Activated CD8-positive, alpha-beta memory T cell treated with anti-CD3 and anti-CD28 coated beads, Interleukin-2, amount 50 U/mL, for 24 hours (primary cell): ENCODE measurements at regions not wholly inside any gene's neighbourhood (a gene's known extent, or its start where the extent isn't known, plus 50 kb on each side); places are given as distances from the start of the nearest gene placed in this dataset.
"Not testable (repeated sequence)": the region's sequence is repeated elsewhere in the genome, so short reads cannot be mapped to it uniquely, and the experiment has no call there.

Source experiments
- DNase-seq: peaks from one replicate; pipeline ENCODE4 v3.0.0-alpha.2; 2020; ENCODE audit errors: extremely low read depth

DNA sequence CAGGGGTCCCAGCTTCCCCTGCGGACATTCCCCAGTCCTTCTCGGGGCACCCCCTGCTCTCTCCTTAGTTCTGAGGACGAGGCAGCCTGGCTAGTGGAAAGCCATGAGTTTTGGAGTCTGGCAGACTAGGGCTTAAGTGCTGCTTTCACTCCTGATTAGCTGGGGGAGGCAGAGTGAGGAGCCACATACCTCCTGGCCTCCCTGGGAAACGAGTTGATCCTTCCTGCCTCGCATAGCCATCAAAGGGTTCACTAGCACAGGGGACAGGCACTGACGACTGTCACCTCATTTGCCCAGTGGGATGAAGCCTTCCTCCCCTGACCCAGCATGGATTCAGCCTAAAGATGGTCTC lies 402.5 kb downstream of the RPS24 start:
- no peak for DNase-seq

DNA sequence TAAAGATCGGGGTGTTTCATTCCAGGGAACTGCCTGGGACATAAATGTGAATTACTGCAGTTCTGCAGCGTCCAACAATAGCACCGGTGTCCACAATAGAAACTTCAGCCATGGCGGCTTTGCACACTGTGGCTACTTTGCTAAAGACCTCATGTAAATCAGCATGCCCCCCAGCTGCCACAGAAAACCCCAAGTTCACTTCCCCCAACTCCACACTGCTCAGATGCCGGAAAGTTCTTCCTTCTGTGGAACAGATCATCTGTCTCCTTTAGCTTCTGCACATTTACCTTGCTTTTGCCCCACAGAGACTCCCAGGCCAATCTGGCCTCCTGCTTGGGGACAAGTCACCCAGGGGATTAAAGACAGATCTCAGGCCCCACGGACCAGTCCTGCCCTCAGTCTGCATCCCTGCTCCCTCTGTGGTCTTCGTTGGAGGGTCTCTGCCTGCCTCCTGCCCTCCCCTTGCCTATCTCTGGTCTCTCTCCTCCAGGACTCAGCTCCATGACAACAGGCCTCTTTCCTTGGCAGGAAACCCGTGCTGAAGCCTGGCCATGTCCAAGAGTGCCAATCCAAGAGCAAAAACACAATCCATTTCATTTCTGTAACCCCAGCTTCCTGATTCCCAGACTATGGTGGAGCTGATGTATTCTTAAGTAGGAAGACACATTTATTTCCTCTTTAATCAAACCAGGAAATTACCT lies 403.2 kb downstream of the RPS24 start:
- DNase-seq, result no peak

DNA sequence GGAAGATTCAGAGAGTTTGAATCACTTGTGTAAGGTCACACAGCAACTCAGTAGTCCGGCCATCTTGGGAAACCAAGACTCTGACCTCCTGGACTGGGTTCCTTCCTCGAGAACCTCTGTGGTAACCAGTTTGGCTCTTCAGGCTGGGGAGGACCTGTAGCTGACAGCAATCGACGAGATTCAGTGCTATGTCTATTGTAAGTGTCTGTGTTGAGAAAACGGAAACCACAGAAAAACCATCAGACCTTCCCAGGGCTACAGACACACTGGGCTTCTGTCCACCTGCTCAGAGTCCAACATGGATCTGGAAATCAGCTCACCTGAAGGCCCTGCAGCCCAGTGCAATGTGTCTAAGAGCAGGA lies 403.7 kb downstream of the RPS24 start:
- no peak for DNase-seq

DNA sequence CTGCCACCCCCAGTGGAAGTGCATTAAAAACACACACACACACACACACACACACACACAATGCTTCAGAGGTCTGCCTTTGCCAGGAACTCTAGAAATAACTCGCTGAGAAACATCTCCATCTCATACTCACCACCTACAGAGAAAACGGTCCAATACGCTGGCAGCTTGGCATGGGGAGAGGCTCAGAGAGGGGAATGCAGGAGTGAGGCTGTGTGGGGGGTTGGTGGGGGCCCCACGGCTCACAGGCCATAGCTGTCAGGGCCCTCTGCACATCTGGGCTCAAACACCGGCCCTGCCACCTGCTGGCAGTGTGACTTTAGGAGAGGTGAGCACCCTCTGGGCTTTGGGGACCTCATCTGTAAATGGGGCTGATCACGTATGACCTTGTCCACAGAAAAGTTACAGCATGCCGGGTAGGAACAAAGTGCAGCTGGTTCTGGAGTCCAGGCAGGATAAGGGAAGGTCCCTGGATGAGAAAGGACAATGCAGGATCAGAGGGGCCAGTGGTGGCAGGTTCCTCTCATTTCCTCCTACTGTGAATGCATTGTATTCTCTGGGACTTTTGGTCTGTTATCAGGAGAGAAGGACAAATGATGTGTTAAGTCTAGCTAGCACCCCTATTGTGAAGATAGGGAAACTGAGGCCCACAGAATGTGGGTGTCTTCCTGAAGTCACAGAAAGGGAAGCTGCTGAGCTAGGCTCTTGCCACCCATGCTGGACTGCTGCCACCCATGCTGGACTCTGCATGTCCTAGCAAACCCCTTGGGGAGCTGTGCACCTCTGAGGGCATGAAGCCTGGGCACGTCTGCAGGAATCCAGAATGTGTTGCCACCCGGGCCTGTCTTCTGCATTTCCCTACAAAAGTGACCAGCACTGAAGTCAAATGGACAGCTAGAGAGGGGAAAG lies 404.6 kb downstream of the RPS24 start:
- no peak for DNase-seq

DNA sequence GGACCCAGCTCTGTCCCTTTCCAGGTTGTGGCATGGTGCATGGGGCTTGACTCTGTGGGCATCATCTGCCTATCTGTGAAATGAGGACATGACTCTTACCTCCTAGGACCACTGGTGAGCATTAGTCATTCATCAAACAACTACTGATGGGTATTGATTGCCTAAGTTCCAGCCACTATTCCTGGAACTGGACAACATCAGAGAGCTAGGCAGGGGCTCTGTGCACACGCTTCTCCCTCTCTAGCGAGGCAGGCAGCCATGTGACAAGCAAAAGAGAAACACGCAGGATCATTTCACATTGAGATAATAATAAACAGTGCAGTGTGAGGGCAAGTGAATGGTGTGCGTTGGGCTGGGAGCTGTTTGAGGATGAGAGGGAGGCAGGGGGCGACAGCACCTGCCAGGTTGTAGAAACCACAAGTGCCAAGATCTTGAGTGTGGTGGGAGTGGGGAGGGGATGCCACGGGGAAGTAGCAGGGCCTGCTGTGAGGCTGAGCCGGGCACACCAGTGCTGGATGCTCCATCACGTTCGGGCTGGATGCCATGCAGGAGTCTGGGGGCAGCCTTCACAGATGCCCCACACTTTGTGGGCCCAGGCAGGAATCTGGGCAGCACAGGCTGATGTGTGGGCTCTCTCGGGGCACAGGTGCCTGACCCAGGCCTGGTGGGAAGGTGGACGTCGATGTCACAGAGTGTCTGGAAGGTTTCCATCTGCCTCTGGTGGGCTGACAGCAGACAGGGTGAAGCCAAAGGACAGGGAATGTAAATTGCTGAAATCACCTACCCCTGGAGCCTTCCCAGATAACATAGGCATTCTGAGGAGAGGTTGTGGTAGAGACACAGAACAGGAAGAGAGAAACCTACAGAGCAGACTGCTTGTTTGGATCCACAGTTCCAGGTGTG lies 405.5 kb downstream of the RPS24 start:
- no peak for DNase-seq

DNA sequence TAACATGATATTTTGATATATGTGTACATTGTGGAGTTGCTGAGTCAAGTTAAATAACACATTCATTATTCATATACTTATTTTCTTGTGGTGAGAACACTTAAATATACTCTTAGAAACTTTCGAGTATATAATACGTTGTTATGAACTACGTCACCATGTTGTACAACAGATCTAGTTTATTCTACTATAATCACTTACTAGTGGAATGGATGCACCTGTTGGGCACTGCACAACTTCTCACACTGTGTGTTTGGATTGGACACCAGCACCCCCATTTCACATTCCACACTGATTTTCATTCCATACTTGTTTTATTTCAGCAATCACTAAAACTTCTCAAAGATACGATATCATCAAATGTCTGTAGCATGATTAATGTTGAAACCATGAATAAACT lies 407.3 kb downstream of the RPS24 start:
- DNase-seq, result no peak

DNA sequence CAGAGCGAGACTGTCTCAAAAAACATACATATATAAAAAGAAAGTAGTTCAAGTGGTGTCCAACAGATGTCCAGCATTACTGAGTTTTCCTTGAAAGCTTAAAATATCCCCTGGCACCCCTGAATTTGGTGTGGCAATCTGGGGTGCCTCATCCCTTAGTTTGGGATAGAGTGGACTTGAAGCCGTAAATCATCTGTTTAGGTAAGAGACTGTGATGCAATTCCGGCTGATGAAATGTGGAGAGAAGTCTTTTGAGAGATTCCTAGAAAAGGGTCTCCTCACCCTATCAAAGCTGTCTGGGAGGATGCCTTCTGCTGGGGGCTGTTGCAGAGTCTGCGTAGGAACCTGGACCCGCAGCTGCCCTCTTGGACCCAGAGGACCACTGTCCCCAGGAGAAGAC lies 408.0 kb downstream of the RPS24 start:
- DNase-seq, result no peak

DNA sequence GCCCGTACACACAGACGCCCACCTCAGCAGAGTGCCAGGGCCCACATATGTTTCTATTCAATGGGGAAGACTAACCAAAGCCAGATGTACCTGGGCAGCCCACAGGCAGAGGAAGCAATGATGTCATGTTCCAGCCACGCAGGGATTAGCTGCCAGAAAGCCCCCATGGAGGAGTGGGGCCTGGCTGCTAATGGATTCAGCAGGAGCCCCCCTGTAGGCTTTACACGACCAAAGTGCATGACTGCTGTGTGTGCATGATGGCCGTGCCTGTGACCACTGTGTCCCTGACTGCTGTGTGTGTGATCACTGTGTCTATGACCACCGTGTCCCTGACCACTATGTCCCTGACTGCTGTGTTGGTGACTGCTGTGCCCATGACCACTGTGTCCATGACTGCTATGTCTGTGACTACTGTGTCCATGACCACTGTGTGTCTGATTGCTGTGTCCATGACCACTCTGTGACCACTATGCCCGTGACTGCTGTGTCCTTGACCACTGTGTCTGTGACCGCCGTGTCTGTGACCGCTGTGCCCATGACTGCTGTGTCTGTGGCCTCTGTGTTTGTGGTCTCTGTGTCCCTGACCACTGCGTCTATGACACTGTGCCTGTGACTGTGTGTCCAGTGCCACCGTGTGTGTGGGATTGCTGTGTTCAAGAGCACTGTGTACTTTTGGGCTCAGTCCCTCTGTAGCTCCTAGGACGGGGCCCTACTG lies 409.3 kb downstream of the RPS24 start:
- no peak for DNase-seq

DNA sequence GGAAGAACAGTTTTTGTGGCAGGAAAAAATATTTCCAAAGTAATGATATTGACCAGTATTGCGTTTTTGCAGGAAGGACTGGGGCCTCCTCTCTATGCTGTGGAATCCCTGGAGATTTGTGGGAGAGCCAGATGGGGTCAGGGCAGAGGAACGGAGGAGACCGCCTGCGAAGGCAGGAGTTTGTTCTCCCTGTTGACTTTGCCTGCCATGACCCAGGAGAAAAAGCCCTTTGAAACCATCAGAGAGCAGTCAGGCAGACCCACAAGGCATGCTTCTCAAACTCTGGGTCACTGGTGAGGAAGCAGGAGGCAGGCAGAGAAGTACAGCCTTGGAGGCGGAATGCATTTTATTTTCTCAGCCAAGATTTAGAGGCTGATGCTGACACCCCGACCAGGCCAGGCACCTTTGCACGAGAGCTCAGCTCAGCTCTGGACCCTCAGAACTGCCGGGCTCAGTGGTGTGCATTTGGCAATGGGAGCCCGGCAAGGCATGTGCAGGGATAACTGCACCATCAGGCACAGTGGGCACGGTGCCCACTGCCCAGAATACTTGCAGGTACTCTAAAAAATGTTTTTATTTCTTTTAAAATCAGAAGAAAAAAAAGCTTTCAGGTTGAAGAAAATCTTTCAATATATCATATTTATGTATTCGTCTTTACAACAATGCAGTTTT lies 410.4 kb downstream of the RPS24 start:
- DNase-seq, result no peak

DNA sequence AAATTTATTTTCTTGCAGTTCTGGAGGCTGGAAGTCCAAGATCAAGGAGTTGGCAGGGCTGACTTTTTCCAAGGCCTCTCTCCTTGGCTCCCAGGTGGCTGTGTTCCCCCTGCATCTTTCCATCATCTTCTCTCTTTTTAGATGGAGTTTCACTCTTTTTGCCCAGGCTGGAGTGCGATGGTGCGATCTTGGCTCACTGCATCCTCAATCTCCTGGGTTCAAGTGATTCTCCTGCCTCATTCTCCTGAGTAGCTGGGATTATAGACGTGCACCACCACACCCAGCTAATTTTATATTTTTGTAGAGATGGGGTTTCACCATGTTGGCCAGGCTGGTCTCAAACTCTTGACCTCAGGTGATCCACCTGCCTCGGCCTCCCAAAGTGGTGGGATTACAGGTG lies 411.1 kb downstream of the RPS24 start:
- DNase-seq, result not testable (repeated sequence)

DNA sequence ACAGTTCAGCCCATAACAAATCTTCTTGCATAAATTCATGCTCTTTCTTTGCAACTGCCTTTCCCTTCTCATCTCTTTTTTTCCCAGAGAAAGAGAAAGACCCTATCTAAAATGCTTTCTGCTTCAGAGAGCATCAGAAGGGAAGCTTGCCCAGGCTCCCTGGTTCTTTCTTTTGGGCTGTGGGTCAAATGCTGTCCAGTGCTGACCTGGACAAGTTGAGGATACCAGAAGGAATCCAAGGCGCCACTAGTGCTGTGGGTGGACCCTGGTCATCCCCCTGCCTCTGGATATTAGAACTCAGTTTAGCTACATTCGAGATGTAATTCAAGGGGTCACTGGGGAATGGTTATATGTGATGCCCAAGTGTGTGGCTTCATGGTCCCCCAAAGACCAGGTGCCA lies 411.6 kb downstream of the RPS24 start:
- DNase-seq, result no peak

DNA sequence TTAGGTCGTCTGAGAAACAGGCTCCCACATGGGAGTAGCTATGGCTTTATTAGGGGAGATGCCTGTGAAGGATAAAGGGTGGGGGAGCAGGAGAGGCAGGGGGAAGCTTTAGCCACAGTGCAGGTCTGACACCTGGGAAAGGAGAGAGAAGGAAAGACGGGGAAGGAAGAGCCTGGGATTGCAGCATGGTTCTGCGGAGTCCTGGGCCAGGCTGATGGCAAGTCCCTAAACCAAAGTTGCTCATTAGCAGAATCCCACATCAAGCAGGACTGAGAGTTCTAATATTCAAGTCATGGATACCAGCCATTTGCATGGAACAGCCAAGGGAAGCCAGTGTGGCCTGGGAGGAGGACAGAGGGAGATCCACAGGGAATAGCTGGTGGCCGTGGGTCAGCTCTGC lies 414.8 kb downstream of the RPS24 start:
- DNase-seq, result no peak

DNA sequence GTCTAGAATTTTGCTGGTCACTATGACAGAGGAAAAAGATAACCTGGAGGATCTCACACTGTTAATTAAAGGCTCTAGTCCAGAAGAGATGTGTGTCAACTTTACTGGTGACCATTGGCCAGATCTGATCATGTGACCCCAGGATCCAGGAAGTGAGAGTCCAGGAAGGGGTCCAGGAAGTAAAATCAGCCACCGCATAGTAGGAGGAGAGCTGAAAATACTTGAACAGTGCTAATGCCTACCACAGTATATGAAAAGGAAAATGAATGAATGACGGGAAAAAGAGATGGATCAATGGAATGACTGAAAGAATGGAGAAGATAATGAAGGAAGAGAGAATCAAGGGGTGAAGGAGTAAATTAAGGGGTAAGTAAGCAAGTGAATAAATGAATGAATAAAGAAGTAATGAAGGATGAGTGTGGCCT lies 415.3 kb downstream of the RPS24 start:
- no peak for DNase-seq

DNA sequence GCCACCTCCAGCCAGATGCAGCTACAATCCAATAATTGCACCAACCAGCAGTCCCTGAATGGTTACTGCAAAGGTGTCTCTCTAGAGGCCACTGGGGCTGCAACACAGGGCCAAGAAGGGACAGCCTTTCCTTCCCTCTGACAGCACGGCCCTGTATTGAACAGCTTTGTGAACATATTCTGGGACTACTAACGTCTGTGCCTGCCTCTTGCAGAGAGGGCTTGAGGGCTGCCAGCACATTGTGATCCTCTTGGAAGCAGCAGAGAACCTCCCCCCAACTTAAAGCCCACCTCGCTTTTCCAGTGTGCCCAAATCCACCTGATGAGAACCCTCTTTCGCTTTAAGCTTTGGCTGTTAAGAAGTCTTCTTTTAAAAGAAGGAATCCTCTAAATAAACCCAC lies 415.9 kb downstream of the RPS24 start:
- no peak for DNase-seq

DNA sequence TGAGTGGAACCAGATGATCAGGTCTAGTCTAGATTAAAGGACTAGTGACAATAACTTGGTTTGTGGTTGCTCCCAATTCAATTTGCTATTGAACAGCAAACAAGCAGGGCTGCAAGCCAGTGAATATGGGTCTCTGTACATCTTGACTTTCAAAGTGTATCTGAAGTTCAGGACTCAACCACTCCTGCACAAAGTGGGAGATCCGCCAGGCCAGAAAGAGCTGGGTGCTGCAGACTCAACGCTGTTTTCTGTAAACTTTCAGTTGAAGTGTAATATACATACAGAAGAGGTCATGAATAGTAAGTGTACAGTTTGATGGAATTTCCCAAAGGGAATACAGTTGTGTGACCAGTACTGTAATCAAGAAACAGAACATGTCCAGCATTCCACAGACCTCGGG lies 416.6 kb downstream of the RPS24 start:
- no peak for DNase-seq

DNA sequence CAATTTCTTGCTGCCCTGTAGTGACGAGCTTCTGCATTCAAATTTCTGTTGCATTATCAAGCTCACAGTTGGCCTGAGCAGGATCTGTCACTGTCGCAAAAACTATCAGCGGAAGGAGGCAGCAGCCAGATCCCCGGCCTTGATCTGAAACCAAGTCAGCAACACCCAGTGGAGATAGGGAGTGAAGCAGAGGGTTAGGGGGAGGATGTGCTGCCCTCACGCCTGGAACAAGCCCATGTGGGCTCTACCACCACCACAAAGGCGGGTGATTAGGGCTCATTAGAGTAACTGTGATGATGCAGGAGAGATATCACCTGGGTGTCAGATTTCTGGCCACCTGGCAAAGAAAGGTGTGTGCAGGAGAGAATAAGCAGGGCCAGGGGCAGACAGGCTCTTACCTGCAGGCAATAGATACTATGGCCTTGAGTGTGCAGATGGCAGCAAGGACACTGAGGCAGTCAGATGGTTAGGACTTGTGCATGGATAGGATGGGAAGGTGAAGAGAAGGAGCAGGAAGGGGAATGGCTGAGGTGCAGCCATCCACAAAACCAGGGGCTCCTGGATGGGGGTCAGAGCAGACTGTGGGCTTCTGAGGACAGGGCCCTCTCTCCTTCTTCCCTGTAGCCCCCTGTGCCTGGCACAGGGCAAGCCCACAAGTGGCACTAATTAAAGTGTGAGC lies 417.3 kb downstream of the RPS24 start:
- DNase-seq, result no peak

DNA sequence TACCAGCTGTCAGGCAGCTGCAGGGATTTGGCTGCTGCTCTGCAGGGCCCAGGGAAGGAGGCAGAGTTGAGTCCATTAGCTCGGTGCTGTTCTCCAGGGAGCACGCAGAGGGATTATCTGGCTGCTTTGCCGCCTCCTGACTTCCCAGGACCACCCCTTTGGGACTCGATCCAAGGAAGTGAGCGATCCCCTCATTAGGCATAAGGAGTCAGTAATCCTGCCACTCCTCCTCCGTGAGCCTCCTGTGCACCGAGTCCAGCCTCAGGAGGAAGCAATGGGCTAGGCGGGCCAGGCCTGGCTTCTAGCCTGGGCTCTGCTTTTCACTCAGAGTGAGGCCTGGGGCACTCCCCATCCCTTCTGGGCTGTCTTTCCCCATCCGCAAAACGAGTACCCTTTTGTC lies 417.9 kb downstream of the RPS24 start:
- no peak for DNase-seq

DNA sequence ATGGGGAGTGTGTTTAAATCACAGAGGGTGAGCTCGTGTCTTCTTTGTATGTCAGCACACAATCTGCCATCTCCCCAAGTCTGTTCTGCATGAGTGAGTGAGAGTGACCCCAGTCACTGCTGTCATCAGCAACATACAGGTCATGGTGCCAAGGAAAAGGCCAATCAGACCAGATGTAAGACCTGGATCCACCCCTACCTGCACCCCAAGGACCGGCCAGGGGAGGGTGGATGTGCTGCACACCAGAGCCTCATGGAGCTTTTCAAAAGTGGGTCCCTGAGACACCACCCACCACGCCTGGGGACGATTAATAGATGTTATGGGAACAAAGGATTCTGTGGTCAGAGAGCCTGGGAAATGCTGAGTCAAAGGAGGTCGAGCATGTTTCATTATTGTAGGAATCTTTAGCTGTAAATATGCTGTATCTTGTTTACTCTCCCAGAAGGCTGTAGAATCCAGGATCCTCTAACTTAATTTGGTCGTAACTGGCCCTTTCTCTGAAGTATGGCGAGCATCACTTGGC lies 420.5 kb downstream of the RPS24 start:
- no peak for DNase-seq

DNA sequence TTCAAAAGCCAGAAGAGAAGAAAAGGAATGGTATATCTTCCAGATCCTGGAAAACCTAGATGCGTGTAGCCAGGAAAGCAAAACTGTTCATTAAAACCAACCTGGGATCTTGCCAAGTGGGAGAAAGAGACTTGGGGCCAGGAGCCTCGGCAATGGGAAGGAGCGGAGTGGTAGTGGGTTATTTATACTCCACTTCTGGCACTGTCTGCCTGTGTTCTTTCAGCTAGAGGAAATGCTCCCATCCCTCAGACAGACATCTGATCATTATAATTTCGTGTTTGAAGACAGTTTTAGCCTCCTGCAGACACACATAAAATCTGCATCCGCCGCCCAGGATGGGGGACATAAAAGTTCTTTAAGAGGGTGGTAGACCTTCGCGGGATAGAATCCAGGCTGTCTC lies 421.6 kb downstream of the RPS24 start:
- no peak for DNase-seq

DNA sequence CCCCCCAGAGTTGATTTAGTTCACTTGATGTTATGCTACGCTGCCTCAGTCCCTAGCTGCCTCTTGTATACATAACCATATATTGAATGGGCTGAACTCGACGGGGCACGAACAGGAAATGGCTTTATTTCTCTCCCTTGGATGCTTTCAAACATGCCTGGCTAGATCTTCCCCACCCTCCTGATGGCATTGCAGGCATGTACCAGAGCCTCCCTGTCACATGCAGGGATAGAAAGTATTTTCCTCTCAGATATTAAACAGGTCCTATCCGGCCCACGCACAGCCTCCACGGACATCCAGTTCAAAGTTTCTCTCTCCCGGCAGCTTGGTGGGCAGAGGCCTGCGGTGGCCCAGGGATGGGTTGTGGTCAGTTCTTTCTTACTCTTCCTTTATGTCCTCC lies 422.1 kb downstream of the RPS24 start:
- DNase-seq, result no peak
